HG03342 (cell line): ENCODE measurements at regions not wholly inside any gene's neighbourhood (a gene's known extent, or its start where the extent isn't known, plus 50 kb on each side); places are given as distances from the start of the nearest gene placed in this dataset.
"Not testable (repeated sequence)": the region's sequence is repeated elsewhere in the genome, so short reads cannot be mapped to it uniquely, and the experiment has no call there.

ENCODE experiments used
- ATAC-seq: cut with Tn5 transposase; IDR thresholded peaks from one replicate; pipeline ENCODE4 v1.9.1; 2021; ENCODE audit warnings: mild to moderate bottlenecking, moderate library complexity; ENCODE audit not compliant: unreplicated experiment

GRCh38 chr20:26134606-26135005, 438.0 kb upstream of the ZNF337 start:
- no peak for ATAC-seq

GRCh38 chr20:26133794-26134193, 437.1 kb upstream of the ZNF337 start:
- ATAC-seq: not testable (repeated sequence)

GRCh38 chr20:26120920-26121319, 424.3 kb upstream of the ZNF337 start:
- not testable (repeated sequence) for ATAC-seq

GRCh38 chr20:26094498-26094897, 397.8 kb upstream of the ZNF337 start:
- not testable (repeated sequence) for ATAC-seq

- not testable (repeated sequence) for ATAC-seq
Observed at GRCh38 chr20:26091921-26092320, 395.3 kb upstream of the ZNF337 start.

DNA sequence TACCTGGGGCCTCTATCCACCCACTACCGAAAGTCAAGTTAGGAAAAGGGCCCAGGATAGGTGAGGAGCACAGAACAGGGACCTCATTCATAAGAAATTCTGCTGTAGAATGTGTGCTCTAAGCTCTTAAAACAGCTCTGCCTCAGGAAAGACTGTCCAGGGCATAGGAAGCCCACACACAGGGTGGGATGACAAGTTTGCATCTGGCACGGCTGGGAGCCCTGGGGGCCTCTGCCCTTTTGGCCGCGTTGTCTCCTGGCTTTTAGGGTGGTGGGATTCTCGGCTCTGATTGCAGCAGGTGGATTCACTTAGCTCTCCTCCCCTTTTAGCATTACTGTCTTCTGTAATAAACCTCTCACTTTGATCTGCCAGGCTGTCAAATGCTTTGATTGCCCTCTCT, 389.5 kb upstream of the ZNF337 start:
- ATAC-seq: not testable (repeated sequence)

- not testable (repeated sequence) for ATAC-seq
Observed at GRCh38 chr20:26073972-26074371, 377.3 kb upstream of the ZNF337 start.

GRCh38 chr20:26059324-26059723, 362.7 kb upstream of the ZNF337 start:
- not testable (repeated sequence) for ATAC-seq

- ATAC-seq: not testable (repeated sequence)
Observed at GRCh38 chr20:26058446-26058845, 361.8 kb upstream of the ZNF337 start.

DNA sequence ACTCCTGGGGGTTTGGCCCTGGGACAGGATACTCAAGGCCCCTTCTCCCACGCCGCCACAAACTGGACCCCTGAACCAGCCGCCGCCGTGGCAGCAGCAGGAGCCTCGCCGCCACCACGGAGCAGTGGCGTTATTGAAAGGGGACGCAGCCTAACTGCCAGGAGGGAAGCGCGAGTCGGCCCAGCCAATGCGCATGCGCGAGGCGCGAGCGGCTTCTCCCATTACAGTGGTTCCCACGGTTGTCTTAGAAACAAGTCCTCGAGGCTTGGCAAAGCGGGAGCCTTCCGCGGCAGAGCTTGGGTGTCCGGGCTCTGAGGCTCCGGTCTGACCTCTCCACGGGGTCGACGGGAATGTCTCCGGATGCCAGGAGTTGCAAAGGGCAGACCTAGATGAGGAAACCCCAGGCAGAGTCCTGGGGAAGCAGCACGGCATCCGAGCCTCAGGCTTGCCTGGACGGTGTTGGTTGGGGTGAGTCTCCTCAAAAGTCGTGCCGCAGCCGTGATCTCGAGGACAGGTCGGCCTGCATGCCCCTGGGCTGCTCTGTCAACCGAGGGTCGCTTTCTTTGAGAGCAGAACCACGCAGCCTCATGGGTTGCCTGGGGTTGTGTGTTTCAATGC, 360.6 kb upstream of the ZNF337 start:
- ATAC-seq: not testable (repeated sequence)

DNA sequence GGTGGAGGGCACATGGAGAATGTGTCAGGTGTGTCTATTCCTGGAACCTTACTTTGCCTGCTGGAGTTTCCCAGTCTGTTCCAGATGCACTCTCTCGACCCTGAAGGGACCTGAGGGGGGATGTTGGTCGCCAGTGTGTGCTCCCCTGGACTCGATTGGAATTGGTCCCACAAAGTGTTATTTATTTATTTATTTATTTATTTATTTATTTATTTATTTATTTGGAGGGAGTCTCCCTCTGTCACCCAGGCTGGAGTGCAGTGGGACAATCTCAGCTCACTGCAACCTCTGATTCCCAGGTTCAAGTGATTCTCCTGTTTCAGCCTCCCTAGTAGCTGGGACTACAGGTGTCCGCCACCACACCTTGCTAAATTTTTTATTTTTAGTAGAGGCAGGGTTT, 329.1 kb upstream of the ZNF337 start:
- not testable (repeated sequence) for ATAC-seq

DNA sequence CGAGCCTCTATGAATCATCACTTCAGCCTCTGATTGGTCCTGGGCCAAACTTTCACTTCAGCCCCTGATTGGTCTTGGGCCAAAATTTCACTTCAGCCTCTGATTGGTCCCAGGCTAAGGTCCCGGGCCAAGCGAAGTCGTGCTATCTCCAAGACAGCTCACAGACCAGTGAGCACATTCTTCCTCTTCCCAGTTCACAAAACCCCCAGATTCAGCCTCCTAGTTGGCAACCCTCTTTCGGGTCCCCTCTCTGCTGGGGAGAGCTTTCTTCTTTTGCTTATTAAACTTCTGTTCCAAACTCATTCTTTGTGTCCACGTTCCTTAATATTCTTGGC, 314.3 kb upstream of the ZNF337 start:
- not testable (repeated sequence) for ATAC-seq

DNA sequence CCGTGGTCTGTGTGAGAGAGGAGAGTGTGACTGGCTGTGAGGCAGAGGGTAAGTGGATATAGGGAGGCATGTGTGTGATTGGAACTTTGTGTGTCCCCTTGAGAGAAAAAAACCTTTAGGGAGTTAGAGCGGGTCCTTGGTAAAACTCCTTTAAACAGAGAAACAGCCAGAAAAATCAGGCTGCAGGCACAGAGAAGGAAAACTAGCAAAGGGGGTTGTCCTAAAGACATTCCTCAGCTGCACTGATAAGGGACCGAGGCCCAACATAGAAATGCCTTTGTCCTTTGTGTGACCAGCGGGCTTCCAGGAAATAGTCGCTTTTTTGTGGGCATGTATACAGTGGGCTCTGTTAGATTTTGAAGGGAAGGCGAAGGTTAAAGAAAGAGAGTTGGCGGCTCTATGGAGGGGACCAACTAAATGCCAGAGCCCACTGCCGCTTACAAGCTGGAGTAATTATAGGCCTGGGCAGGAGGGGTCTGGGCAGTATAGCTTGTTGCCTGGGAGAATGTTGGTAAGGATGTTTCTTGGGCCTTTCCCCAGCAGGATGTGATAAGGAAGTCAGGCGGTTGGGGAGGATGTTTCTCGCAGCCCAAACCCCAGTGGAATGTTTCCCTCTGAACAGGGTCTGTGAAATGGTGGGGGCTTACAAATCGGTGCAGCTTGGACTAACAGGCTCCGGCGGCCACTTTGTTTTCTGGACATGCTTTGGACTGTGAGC, 313.7 kb upstream of the ZNF337 start:
- not testable (repeated sequence) for ATAC-seq

DNA sequence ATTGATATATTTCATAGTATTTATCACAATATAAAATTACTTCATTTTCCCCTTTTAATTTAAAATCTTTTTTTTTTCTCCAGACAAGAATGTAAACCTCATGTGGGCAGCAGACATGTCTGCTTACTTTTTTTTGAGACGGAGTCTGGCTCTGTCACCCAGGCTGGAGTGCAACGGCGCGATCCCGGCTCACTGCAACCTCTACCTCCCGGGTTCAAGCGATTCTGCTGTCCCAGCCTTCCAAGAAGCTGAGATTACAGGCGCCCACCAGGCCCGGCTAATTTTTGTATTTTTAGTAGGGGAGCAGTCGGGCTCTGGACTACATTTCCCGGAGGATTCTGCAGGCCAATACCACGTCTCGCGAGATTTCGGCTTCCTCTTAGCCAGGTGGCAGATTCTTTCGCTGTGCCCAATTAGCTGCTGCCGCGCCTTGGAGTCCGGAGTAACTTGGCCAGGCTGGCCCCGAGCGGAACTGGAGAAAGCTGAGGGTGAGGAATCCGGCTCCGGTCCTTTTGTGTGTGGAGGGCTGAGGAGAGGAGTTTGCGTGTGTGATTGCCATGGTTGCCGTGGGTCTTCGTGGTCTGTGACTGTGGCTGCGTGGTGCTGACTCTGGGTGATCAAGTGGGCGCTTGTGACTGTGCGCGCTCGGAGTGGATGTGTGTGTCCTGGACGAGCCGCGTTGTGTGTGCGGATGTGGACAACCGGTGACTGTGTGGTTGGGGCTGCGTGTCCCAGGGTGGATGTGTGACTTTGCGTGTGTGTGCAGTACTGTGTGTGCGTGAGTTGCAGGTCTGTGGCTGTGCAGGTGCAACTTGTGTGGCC, 313.0 kb upstream of the ZNF337 start:
- not testable (repeated sequence) for ATAC-seq

DNA sequence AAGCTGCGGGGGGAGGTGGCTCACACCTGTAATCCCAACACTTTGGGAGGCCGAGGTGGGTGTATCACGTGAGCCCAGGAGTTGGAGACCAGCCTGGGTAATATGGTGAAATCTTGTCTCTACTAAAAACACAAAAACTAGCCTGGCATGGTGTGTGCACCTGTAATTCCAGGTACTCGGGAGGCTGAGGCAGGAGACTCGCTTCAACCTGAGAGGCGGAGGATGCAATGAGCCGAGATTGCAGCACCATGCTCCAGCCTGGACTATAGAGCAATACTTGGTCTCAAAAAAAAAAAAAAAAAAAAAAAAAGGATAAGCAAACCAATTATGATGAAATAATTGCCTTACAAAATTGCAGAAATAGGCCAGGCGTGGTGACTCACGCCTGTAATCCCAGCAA, 311.4 kb upstream of the ZNF337 start:
- ATAC-seq: not testable (repeated sequence)

GRCh38 chr20:26006164-26006563, 309.5 kb upstream of the ZNF337 start:
- not testable (repeated sequence) for ATAC-seq

GRCh38 chr20:26003959-26004358, 307.3 kb upstream of the ZNF337 start:
- not testable (repeated sequence) for ATAC-seq

- not testable (repeated sequence) for ATAC-seq
Observed at GRCh38 chr20:25997367-25998038, 300.9 kb upstream of the ZNF337 start.

DNA sequence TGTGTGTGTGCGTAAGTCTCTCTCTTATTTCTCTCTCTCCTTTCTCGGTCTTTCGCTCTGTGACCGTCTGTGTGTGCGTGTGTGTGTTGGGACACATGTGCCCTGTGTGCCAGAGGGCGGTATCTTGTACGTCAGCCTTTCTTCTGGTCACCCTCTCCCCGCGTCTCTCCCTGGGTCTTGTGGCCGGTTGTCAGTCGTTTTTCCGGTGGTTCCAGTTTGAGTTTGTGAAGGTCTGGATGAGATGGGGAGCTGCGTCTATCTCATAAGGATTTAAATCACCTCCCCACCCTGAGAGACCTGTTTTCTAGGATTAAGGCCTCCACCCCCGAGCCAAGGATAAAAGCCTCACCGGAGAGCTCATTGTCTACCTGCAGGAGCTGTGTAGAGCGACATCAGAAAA, 295.5 kb upstream of the ZNF337 start:
- no peak for ATAC-seq

- no peak for ATAC-seq
Observed at GRCh38 chr20:25991756-25992130, 295.1 kb upstream of the ZNF337 start.

DNA sequence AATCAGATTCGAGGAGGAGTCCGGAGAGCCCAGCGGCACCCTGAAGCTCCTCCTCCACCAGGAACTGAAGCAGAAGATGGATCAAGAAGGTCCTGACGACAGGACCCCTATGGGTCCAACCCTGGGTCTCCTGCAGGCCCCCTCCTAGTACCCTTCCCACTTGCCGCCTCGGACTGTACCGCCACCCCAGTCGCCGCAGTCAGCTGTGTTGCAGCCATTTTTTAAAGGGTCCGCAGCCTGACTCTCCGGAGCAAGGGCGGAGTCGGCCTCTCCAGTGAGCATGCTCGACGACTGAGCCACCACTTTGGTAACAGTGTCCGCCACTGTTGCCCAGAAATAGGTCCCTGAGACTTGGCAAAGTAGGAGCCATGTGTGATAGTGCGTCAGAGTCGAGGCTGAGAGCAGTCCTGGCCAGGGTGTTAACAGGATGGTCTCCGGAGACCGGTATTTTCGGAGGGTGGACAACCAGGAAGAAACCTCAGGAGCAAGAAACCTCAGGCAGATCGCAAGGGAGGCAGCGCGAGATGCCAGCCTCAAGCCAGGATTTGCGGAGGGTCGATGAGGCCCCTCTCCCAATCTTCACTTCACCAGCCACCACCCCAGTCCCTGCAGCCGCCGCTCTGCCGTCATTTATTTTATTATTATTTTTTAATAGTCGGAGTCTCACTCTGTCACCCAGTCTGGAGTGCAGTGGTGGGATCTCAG, 294.6 kb upstream of the ZNF337 start:
- no peak for ATAC-seq
